KOPT-K1 (cell line): ENCODE measurements at regions not wholly inside any gene's neighbourhood (a gene's known extent, or its start where the extent isn't known, plus 50 kb on each side); places are given as distances from the start of the nearest gene placed in this dataset.
"Not testable (repeated sequence)": the region's sequence is repeated elsewhere in the genome, so short reads cannot be mapped to it uniquely, and the experiment has no call there.

Source experiments
- H3K27ac ChIP-seq: fragments of 200-600 bp; sonication (generic); 2 replicates; pipeline ENCODE4 v1.5.1; 2016; ENCODE audit warnings: antibody characterized with exemption, mild to moderate bottlenecking, low read depth, low read length; ENCODE audit not compliant: poor library complexity, severe bottlenecking
- H3K36me3 ChIP-seq: fragments of 200-600 bp; sonication (generic); 2 replicates; pipeline ENCODE4 v1.5.1; 2017; ENCODE audit warnings: antibody characterized with exemption, mild to moderate bottlenecking, low read length, moderate library complexity; ENCODE audit not compliant: insufficient read depth
- H3K9me3 ChIP-seq: fragments of 200-600 bp; sonication (generic); 2 replicates; pipeline ENCODE4 v1.5.1; 2017; ENCODE audit warnings: antibody characterized with exemption, low read length, mild to moderate bottlenecking; ENCODE audit not compliant: insufficient read depth, poor library complexity, severe bottlenecking

- Histone ChIP-seq H3K27ac (no peak overlapping the region), H3K36me3 (no peaks in the 10 kb centered on the region), H3K9me3 (no peaks in the 10 kb centered on the region)
Observed at GRCh38 chr3:75338342-75338741, 325.8 kb upstream of the FRG2C start.

- no peaks in the 10 kb centered on the region for H3K9me3 ChIP-seq
- no peaks in the 10 kb centered on the region for H3K36me3 ChIP-seq
- no peak overlapping the region for H3K27ac ChIP-seq
Observed at GRCh38 chr3:75341324-75342067, 322.6 kb upstream of the FRG2C start.

GRCh38 chr3:75342425-75342824, 321.7 kb upstream of the FRG2C start:
- Histone ChIP-seq H3K36me3 (no peaks in the 10 kb centered on the region), H3K27ac (no peak overlapping the region), H3K9me3 (no peaks in the 10 kb centered on the region)

GRCh38 chr3:75350536-75350935, 313.6 kb upstream of the FRG2C start:
- not testable (repeated sequence) for H3K9me3 ChIP-seq, H3K27ac ChIP-seq, H3K36me3 ChIP-seq

GRCh38 chr3:75362086-75362784, 301.9 kb upstream of the FRG2C start:
- H3K36me3 ChIP-seq, H3K9me3 ChIP-seq, H3K27ac ChIP-seq: not testable (repeated sequence)

- H3K27ac ChIP-seq, H3K36me3 ChIP-seq, H3K9me3 ChIP-seq: not testable (repeated sequence)
Observed at GRCh38 chr3:75372964-75373363, 291.2 kb upstream of the FRG2C start.

GRCh38 chr3:75379840-75380239, 284.3 kb upstream of the FRG2C start:
- H3K36me3 ChIP-seq, H3K27ac ChIP-seq, H3K9me3 ChIP-seq: not testable (repeated sequence)

- Histone ChIP-seq H3K36me3 (no peaks in the 10 kb centered on the region), H3K27ac (no peak overlapping the region), H3K9me3 (peaks cover 7% of the 10 kb centered on the region)
Observed at GRCh38 chr3:75380276-75380771, 283.8 kb upstream of the FRG2C start.

GRCh38 chr3:75384016-75384415, 280.1 kb upstream of the FRG2C start:
- H3K36me3 ChIP-seq, H3K9me3 ChIP-seq, H3K27ac ChIP-seq: not testable (repeated sequence)

- H3K27ac ChIP-seq, H3K36me3 ChIP-seq, H3K9me3 ChIP-seq: not testable (repeated sequence)
Observed at GRCh38 chr3:75388486-75389124, 275.5 kb upstream of the FRG2C start.

GRCh38 chr3:75393288-75393694, 270.8 kb upstream of the FRG2C start:
- H3K36me3 ChIP-seq, H3K9me3 ChIP-seq, H3K27ac ChIP-seq: not testable (repeated sequence)

GRCh38 chr3:75394102-75394501, 270.0 kb upstream of the FRG2C start:
- not testable (repeated sequence) for H3K36me3 ChIP-seq, H3K27ac ChIP-seq, H3K9me3 ChIP-seq

- not testable (repeated sequence) for H3K36me3 ChIP-seq, H3K9me3 ChIP-seq, H3K27ac ChIP-seq
Observed at GRCh38 chr3:75394562-75395360, 269.4 kb upstream of the FRG2C start.

GRCh38 chr3:75395580-75396315, 268.4 kb upstream of the FRG2C start:
- Histone ChIP-seq H3K36me3 (no peaks in the 10 kb centered on the region), H3K9me3 (no peaks in the 10 kb centered on the region), H3K27ac (no peak overlapping the region)
